GM03348 (cell line): ENCODE measurements at regions not wholly inside any gene's neighbourhood (a gene's known extent, or its start where the extent isn't known, plus 50 kb on each side); places are given as distances from the start of the nearest gene placed in this dataset.
"Not testable (repeated sequence)": the region's sequence is repeated elsewhere in the genome, so short reads cannot be mapped to it uniquely, and the experiment has no call there.

ENCODE experiments used
- DNase-seq: peaks from one replicate; pipeline ENCODE4 v3.0.0; 2012; ENCODE audit warnings: low spot score

- DNase-seq = no peak
Measured at GRCh38 chr9:115880221-115880885, 273.2 kb upstream of the PAPPA start.

GRCh38 chr9:115882911-115883310 lies 270.7 kb upstream of the PAPPA start:
- peak; percentile 24 for DNase-seq

GRCh38 chr9:115883467-115884329 lies 269.9 kb upstream of the PAPPA start:
- peak; percentile 42 for DNase-seq

GRCh38 chr9:115884846-115885245 lies 268.7 kb upstream of the PAPPA start:
- DNase-seq = no peak

GRCh38 chr9:115888131-115888530 lies 265.5 kb upstream of the PAPPA start:
- DNase-seq = no peak

- peak; percentile 20 for DNase-seq
Measured at GRCh38 chr9:115891929-115892328, 261.7 kb upstream of the PAPPA start.

GRCh38 chr9:115898478-115898877 lies 255.1 kb upstream of the PAPPA start:
- not testable (repeated sequence) for DNase-seq

- no peak for DNase-seq
Measured at GRCh38 chr9:115900698-115901097, 252.9 kb upstream of the PAPPA start.

- DNase-seq = no peak
Measured at GRCh38 chr9:115910959-115911358, 242.6 kb upstream of the PAPPA start.

GRCh38 chr9:115912086-115912485 lies 241.5 kb upstream of the PAPPA start:
- DNase-seq = no peak

GRCh38 chr9:115913696-115914095 lies 239.9 kb upstream of the PAPPA start:
- DNase-seq = peak; percentile 42

- no peak for DNase-seq
Measured at GRCh38 chr9:115914291-115914690, 239.3 kb upstream of the PAPPA start.

- DNase-seq = peak; percentile 70
Measured at GRCh38 chr9:115921301-115921700, 232.3 kb upstream of the PAPPA start.

- no peak for DNase-seq
Measured at GRCh38 chr9:115922444-115922843, 231.1 kb upstream of the PAPPA start.

- DNase-seq = no peak
Measured at GRCh38 chr9:115923410-115923809, 230.2 kb upstream of the PAPPA start.

- DNase-seq = no peak
Measured at GRCh38 chr9:115923903-115924668, 229.5 kb upstream of the PAPPA start.

GRCh38 chr9:115924669-115924987 lies 229.0 kb upstream of the PAPPA start:
- no peak for DNase-seq

GRCh38 chr9:115925424-115925823 lies 228.2 kb upstream of the PAPPA start:
- DNase-seq = no peak

GRCh38 chr9:115930472-115930871 lies 223.1 kb upstream of the PAPPA start:
- DNase-seq = no peak

GRCh38 chr9:115938479-115938878 lies 215.1 kb upstream of the PAPPA start:
- DNase-seq = no peak

- no peak for DNase-seq
Measured at GRCh38 chr9:115939065-115939765, 214.4 kb upstream of the PAPPA start.
